GM18502 (cell line): ENCODE measurements at regions not wholly inside any gene's neighbourhood (a gene's known extent, or its start where the extent isn't known, plus 50 kb on each side); places are given as distances from the start of the nearest gene placed in this dataset.
"Not testable (repeated sequence)": the region's sequence is repeated elsewhere in the genome, so short reads cannot be mapped to it uniquely, and the experiment has no call there.

Source experiments
- ATAC-seq: cut with Tn5 transposase; IDR thresholded peaks from one replicate; pipeline ENCODE4 v1.9.1; 2021; ENCODE audit warnings: mild to moderate bottlenecking; ENCODE audit not compliant: unreplicated experiment, poor library complexity

DNA sequence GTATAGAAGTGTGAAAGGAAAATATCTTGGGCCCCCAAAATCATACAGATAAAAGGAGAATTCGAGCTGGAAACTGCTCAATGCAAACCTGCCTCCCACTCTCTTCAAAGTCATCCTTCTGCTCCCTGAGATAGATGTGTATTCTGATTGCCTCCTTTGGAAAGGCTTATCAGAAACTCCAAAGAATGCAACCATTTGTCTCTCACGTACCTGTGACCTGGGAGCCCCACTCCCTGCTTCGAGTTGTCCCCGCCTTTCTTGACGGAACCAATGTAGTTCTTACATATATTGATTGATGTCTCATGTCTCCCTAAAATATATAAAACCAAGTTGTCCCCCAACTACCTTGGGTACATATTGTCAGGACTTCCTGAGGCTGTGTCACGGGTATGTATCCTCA is 163.8 kb downstream of the DIRAS2 start:
- no peak for ATAC-seq

DNA sequence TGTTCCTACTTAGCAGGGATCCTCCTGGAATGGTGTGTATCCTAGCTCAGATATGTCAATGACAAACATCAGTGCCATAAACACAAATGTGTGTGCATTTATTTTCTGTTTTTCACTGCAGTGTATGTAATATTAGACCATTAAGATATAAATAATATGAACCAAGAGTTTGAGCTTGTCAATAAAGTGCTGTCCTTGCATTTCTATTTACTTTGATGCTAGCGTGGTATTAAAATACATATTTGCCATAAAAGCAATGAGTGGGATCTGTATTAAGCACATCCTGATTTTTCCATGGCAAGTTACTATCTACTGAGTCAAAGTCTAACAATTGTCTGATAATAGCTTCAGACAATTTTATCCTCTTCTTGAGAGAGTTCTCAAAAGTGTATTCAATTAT is 157.6 kb downstream of the DIRAS2 start:
- ATAC-seq: no peak

DNA sequence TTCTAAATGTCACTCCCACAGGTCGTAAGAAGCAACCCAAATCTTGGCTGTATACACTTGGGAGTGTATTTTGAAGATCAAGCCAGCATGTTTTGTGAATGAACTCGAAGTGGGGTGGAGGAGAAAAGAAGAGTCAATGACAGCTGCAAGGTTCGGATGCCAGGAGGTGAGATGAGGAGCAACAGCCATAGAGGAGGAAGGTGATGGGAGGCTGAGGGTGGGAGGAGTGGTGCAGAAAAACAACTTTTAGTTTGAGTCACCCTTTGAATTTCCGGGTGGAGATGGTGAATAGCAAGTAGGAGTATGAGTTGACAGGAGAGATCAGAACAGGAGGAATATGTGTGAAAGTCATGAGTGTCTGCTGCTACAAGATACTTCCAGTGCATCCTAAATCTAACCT is 153.6 kb downstream of the DIRAS2 start:
- ATAC-seq: no peak

DNA sequence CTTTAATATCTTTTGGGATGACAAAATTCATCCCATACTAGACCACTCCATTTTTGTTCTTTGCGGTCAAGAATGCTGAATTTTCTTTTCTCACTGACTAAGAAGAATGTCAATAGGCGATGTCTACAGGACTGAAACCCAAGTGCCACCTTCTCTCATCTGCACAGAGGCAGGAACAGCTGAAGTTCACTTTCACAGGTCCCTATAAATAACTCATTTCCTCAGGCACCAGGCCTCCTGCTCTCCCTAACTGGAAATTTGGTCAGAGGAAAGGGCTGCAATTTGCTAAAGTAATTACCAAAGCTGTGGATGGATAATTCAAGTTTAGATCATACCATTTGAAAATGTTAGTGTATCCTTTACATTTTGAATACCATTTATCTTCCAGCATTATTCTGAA is 142.9 kb downstream of the DIRAS2 start:
- ATAC-seq: no peak

DNA sequence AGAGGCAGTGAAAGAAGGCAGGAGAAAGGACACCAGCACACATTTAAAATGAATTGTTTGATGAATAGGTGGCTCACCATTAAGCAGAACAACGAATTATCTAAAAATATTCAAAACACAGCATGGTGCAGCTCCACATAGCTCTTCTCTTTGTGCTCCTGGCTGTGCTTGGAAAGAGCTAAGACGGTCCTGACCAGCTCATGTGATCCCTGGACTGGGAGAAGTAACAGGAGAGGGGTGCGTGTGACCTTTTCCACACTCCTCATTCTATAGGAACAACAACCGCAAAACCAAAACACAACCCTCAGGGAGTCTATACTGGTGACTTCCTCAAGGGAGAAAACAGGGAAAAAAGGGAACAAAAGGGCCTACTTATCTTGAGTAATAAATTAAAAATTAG is 140.5 kb downstream of the DIRAS2 start:
- no peak for ATAC-seq

DNA sequence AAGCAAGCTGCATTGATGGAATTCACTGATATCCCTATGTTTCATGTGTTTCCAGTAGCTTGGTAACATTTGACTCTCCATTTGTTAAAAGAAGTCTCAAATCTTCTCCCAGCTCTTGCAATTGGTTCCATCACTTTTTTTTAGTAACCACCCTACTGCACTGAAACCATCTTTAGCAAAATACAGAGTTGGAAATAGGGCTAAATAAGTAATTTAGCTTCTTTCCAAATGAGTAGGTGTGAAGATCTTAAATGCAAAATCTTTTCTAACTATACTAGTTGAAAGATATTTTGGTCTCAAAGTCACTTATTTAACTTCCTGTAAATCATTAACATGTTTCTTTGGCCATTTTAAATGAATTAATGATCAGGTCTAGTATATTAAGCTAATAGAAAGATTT is 138.1 kb downstream of the DIRAS2 start:
- ATAC-seq: no peak

DNA sequence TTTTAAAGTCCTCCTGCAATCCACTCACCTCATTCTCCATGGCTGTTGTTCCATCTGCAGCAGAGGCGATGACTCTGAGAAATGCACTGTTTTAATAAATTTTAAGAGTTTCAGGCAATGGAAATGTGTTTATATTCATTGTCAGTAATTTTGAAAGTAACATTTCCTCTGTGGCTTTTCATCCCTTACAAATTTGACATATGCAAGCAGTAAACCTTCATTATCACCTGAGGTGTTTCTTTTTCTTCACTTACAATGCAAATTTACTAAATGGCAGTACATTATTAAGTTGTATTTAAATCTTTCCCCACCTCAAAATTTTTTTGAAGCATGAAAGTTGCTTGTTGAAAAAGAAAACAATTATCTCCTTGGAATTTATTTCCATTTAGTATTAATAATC is 136.9 kb downstream of the DIRAS2 start:
- no peak for ATAC-seq

DNA sequence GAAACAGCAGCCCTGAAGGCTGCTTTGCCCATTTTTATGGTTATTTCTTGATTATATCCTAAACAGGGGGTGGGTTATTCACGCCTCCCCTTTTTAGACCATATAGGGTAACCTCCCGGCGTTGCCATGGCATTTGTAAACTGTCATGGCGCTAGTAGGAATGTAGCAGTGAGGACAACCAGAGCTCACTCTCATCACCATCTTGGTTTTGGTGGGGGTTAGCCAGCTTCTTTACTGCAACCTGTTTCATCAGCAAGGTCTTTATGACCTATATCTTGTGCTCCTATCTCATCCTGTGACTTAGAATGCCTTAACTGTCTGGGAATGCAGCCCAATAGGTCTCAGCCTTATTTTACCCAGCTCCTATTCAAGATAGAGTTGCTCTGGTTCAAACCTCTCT is 136.2 kb downstream of the DIRAS2 start:
- ATAC-seq: not testable (repeated sequence)

DNA sequence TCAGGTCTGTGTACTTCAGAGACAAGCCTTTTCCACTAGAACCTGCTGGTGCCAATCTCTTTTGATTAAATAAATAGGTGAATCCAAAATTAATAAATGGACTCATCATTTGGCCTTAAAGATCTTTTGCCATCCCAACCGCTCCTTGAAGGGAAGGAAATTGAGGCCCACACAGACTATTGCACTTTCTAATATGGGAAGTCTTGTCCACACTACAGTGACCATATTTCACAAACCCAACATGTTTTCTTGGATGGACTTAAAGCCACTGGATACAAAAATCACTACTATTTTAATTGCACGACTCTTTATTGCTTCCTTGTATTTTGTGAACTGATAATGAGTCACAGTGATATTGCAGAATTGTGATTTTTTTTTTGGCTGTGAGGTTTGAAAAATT is 135.0 kb downstream of the DIRAS2 start:
- no peak for ATAC-seq

DNA sequence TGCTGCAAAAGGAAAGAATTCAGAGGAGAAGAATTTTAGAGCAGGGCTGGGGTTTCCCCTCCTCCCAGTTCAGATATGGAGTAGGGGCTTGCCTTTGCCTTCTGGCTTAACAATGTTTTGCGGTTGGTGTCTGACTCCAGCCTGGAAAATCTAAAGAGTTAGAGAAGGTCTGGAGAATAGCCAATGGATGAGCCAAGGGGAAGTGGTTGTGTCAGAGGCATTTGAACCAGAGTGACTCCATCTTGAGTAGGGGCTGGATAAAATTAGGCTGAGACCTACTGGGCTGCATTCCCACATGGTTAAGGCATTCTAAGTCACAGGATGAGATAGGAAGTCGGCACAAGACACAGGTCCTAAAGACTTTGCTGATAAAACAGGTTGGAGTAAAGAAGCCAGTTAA is 133.7 kb downstream of the DIRAS2 start:
- no peak for ATAC-seq

DNA sequence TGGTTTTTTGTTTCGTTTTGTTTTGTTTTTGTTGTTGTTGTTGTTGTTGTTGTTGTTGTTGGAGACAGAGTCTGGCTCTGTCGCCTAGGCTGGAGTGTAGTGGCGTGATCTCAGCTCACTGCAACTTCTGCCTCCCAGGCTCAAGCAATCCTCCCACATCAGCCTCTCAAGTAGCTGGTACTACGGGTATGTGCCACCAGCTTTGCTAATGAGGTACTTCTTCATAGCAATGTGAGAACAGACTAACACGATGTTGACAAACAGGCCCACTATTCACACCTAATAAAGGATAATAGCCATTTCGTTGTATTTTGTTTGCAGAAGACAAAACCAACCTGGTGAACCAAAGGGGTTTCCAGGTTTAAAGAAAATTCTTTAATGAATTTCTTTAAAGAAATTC is 130.9 kb downstream of the DIRAS2 start:
- no peak for ATAC-seq

DNA sequence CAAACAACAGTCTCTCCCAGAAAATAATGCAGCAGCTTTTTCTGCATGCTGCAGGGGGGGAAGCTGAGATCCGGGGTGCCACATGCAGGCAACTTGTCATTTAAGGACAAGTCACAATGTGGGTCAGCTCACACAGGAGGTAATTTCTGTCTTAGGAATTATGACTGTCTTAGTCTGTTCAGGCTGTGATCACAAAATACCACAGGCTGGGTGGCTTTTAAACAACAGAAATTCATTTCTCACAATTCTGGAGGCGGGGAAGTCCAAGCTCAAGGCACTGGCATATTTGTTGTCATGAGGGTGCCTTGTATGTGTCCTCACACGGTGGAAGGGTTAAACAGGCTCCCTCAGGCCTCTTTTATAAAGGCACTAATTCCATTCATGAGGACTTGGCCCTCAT is 127.7 kb downstream of the DIRAS2 start:
- no peak for ATAC-seq

DNA sequence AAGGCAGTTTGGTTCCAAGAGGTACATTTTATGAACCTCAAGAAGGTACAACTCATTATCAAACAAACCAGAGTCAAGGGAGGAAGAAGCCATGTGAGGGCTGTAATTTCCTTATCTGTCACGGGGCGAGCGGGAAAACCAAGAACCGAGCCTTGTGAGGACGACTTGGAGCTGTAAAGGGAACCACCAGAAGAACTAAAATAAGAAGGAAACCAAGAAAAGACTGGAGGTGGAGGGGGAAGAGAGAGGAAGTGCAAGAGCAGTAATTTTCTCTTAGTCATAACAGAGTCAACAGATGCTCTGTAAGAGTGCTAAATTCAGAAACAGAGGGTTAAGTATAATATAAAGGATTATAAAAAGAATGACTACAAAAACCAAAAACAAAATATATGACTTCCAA is 127.1 kb downstream of the DIRAS2 start:
- ATAC-seq: no peak

DNA sequence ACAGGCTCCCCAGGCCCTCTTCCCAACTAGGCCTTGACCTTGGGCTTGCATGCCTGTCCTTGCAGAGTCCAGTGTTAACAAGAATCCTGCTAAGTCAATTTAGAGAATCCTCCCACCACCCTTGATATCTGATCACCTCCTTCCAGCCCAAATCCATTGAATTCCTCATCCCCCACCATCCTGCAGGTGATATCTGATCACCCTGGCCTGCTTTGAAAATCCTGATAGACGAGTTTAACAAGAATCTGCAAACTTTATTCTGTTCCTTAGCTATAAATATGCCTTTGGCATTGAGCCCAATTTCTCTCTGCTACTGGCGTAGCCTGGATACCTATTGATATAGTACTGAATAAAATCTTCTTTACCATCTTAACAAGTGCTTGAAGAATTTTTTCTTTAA is 125.5 kb downstream of the DIRAS2 start:
- no peak for ATAC-seq

DNA sequence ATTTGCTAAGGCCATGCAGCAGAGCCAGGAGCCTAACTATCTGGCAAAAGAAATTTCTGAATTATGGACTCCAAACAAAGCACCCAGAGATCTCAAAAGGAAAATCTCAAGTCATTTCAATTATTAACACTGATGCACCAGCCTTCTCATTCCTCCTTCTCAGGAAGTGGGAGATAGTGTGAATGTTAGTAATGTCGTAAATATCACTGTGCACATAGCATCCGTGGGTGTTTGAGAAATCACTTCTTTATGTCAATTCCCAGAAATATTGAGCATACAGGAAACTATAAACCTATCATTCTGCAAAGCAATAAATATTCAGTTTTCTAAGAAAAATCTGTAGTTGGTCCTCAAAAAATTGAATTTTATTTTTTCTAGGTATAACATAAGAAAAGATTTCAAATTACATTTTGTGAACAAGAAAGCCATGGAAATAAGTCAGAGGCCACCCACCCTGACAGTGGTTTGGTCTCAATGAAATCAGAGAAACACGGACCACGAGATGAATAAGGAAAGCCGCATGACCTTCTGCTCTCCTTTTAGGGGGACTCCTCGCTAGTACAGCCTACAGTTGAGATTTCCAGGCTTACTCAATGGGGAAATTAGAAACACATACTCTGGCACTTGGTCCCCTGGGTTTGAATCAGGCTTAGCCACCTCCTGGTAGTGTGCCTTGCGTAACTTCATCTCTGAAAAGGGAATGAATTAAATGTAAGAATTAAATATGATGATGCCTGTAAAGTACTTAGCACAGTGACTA is 120.6 kb downstream of the DIRAS2 start:
- ATAC-seq: no peak

DNA sequence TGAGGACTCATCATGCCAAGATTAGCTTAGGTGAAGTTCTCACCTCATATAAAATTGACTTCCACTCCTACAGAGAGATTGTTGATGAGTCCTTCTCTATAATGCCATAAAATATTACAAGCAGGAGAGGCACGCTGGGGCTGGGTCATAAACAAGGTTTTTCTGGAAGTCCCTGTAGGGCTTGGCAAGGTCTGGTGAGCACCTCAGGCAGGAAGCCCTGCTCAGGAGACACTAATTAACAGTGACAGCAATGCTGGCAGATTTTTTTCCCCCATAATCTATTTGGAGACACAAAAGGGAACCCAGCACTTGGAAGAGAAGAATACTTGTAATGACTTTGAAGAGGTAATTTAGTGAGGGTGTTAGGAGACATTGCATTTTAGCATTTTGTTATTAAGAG is 118.7 kb downstream of the DIRAS2 start:
- no peak for ATAC-seq

DNA sequence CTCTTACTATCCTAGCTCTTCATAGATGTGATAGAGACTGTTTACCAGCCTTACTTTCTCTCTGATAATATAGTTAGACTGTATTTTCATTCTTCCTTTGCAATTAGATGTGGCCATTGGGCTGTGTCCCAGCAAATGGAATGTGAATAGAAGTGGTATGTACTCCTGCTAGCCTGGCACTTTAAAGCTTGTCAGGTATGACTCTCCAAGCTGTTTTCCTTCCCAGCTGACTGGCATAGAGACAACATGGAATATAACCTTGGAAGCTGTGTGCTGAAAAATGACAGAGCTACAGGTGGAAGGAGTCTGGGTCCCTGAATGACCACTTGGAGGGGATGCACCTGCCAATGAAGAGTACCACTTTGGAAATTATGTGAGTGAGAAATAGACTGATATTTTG is 116.2 kb downstream of the DIRAS2 start:
- ATAC-seq: no peak

DNA sequence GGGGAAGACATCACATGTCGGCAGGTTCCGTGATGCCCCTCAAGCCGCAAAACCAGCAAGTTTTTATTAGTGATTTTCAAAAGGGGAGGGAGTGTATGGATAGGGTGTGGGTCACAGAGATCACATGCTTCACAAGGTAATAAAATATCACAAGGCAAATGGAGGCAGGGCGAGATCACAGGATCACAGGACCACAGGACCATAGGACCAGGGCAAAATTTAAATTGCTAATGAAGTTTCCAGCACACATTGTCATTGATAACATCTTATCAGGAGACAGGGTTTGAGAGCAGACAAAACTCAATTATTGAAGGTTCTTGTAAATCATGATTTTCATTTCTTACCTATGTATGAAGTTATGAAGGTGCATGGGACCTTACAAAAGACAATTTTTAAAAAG is 106.5 kb downstream of the DIRAS2 start:
- ATAC-seq: not testable (repeated sequence)

DNA sequence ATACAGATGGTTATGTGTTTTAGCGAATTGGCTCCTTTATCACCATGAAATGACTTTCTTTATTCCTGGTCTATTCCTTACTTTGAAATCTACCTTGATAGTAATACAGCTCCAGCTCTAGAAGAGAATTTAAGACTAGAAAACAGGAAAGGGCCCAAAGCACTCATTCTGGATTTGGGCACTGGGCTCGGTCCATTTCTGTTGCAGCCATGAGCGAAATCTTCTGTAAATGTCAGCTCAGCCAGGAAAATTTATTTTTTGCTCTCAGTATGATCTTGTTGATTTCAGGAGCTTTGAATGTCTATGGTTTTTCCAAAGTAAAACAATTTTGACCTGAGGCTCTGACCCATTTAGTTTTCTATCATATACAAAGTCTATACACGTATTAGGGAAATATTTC is 104.1 kb downstream of the DIRAS2 start:
- no peak for ATAC-seq

DNA sequence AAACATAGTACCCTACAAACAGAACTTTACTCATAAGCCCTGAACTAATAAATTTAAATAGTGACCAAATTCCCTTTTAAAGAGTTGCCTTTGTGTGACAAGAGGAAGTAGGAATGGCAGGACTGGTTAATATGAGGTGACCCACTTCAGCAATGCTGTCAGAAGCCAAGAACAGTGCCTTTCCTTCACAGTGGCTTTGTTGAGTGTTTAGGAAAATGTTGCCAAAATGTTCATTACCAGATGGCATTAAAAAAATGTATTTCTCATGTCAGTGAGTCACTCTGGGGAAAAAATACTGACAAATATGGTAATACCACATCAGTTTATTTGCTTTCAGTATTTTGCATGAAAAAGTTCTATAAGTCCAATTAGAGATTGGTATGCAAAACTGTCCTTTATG is 103.3 kb downstream of the DIRAS2 start:
- ATAC-seq: no peak

DNA sequence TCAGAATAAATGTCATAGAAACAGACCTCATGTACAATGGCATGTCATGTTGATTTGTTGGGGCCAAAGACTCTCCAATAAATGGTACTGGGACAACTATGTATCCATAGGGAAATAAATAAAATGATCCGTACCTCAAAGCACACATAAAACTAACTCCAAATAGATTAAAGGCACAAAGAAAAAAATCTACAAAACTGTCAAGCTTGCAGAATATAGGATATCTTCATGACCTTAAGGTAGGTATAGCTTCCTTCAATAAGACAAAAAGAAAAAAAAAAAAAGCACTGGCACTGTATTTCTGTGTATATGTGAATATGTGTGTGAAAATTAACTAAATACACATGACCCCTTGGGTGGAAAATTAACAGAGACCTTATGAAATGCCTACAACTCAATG is 101.9 kb downstream of the DIRAS2 start:
- ATAC-seq: no peak

DNA sequence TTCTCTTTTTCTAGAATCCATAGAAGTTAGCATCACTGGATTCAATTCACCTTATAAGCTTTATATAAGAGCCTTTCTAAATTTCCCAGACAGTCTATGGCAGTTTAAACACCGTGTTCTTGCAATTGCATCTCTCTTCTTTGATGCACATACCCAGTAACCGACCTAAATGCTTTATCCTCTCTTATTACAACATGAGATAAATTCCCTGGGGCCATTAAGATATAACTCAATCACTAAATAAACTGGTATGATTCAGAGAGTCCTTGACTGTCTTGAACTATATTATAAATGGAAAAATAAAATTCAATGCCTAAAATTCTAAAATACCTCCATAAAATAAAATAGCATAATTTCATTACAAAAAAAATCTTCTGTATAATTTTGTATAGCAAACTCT is 98.1 kb downstream of the DIRAS2 start:
- no peak for ATAC-seq

DNA sequence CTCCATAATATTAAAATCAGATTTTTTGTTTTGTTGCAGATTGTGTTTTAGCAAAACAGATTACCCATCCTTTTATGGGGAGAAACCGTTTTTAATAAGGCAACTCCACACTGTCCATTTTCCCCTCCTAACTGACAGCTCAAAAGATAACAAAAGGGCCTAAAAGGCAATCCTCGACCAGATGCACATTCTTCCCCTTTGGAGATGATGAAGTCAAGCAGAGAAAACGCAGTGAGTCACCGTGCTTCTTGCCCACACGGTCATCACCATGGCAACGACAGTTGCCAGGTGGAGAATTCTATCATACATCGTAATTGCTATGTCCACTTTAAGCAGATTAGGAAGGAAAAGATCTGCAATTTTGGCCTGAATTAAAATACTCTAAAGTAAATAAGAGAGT is 96.4 kb downstream of the DIRAS2 start:
- no peak for ATAC-seq
